ENCODE measurements at regions not wholly inside any gene's neighbourhood (a gene's known extent, or its start where the extent isn't known, plus 50 kb on each side); places are given as distances from the start of the nearest gene placed in this dataset.

GRCh38 chr13:80144493-80144892 lies 196.4 kb downstream of the SPRY2 start:
- Histone ChIP-seq H3K4me1 (replicated peaks) (no peaks in the 10 kb centered on the region), H3K36me3 (no peaks in the 10 kb centered on the region), H3K4me3 (no peak overlapping the region), H3K27ac (no peak overlapping the region), H3K27me3 (replicated peaks; ENCODE audit: insufficient read depth) (no peaks in the 10 kb centered on the region), H3K9me3 (no peaks in the 10 kb centered on the region)
- intact Hi-C loops (cut with DNase I) = no loop called here
- DNase-seq (ENCODE audit: low spot score) = no peak
- TF ChIP-seq POLR2AphosphoS5 (IDR thresholded peaks at IDR 0.05) = no peak
- TF ChIP-seq CTCF (IDR thresholded peaks at IDR 0.05) = no peak
- TF ChIP-seq POLR2A (IDR thresholded peaks at IDR 0.05) = no peak

- DNase-seq (ENCODE audit: low spot score) = no peak
- 58% methylated on average over 7 of the region's 7 CpGs for WGBS
- no peak overlapping the region for H3K27ac ChIP-seq
Observed at GRCh38 chr13:80141123-80141849, 199.6 kb downstream of the SPRY2 start.

GRCh38 chr13:80140685-80141084 lies 200.2 kb downstream of the SPRY2 start:
- WGBS = 67% methylated on average over 4 of the region's 4 CpGs
- no peak overlapping the region for H3K27ac ChIP-seq
- no peak overlapping the region for H3K4me3 ChIP-seq
- no peaks in the 10 kb centered on the region for H3K4me1 ChIP-seq (replicated peaks)
- H3K9me3 ChIP-seq = no peaks in the 10 kb centered on the region
- no peaks in the 10 kb centered on the region for H3K27me3 ChIP-seq (replicated peaks; ENCODE audit: insufficient read depth)
- no peaks in the 10 kb centered on the region for H3K36me3 ChIP-seq
- TF ChIP-seq CTCF (IDR thresholded peaks at IDR 0.05) (no peak), POLR2AphosphoS5 (IDR thresholded peaks at IDR 0.05) (no peak), POLR2A (IDR thresholded peaks at IDR 0.05) (no peak)
- no peak for DNase-seq (ENCODE audit: low spot score)
- intact Hi-C loops (cut with DNase I) = no loop called here

More at GRCh38 chr13:80141123-80141849, 199.6 kb downstream of the SPRY2 start:
- no peak for TF ChIP-seq POLR2AphosphoS5 (IDR thresholded peaks at IDR 0.05)
- TF ChIP-seq POLR2A (IDR thresholded peaks at IDR 0.05) = no peak
- TF ChIP-seq CTCF (IDR thresholded peaks at IDR 0.05) = no peak
- Histone ChIP-seq H3K4me3 (no peak overlapping the region), H3K27me3 (replicated peaks; ENCODE audit: insufficient read depth) (no peaks in the 10 kb centered on the region), H3K4me1 (replicated peaks) (no peaks in the 10 kb centered on the region), H3K36me3 (no peaks in the 10 kb centered on the region), H3K9me3 (no peaks in the 10 kb centered on the region)
- intact Hi-C loops (cut with DNase I) = no loop called here

- H3K36me3 ChIP-seq = no peaks in the 10 kb centered on the region
- no peak overlapping the region for H3K27ac ChIP-seq
- WGBS = 97% methylated on average over 2 of the region's 2 CpGs
- no peaks in the 10 kb centered on the region for H3K27me3 ChIP-seq (replicated peaks; ENCODE audit: insufficient read depth)
- no peak for DNase-seq (ENCODE audit: low spot score)
- H3K4me3 ChIP-seq = no peak overlapping the region
- H3K4me1 ChIP-seq (replicated peaks) = no peaks in the 10 kb centered on the region
- H3K9me3 ChIP-seq = no peaks in the 10 kb centered on the region
- TF ChIP-seq CTCF (IDR thresholded peaks at IDR 0.05) = no peak
- no peak for TF ChIP-seq POLR2A (IDR thresholded peaks at IDR 0.05)
- no peak for TF ChIP-seq POLR2AphosphoS5 (IDR thresholded peaks at IDR 0.05)
- intact Hi-C loops (cut with DNase I) = no loop called here
Observed at GRCh38 chr13:80139196-80139595, 201.7 kb downstream of the SPRY2 start.

GRCh38 chr13:80137994-80138393 lies 202.9 kb downstream of the SPRY2 start:
- no peak for DNase-seq (ENCODE audit: low spot score)
- H3K9me3 ChIP-seq = no peaks in the 10 kb centered on the region
- no peak overlapping the region for H3K27ac ChIP-seq
- H3K4me3 ChIP-seq = no peak overlapping the region
- 34% methylated on average over 3 of the region's 3 CpGs for WGBS
- intact Hi-C loops (cut with DNase I) = no loop called here
- peaks cover 5% of the 10 kb centered on the region for H3K4me1 ChIP-seq (replicated peaks)
- no peak for TF ChIP-seq CTCF (IDR thresholded peaks at IDR 0.05)
- no peak for TF ChIP-seq POLR2A (IDR thresholded peaks at IDR 0.05)
- TF ChIP-seq POLR2AphosphoS5 (IDR thresholded peaks at IDR 0.05) = no peak
- no peaks in the 10 kb centered on the region for H3K36me3 ChIP-seq
- H3K27me3 ChIP-seq (replicated peaks; ENCODE audit: insufficient read depth) = no peaks in the 10 kb centered on the region

All from prostate gland (tissue), 2 donors.